Calu3 (cell line): ENCODE measurements at regions not wholly inside any gene's neighbourhood (a gene's known extent, or its start where the extent isn't known, plus 50 kb on each side); places are given as distances from the start of the nearest gene placed in this dataset.

ENCODE experiments used
- BruUV-seq: library from RNA; stranded (reverse); fragments of 400-500 nt; replicated peaks from 2 replicates; lab custom pipeline; 2021; lab: Mats Ljungman, UMichigan
- CTCF ChIA-PET: fragments of 300-600 bp; sonication (Branson Sonifier 250); formaldehyde crosslinking; loops from one replicate; lab custom pipeline; 2022; ENCODE audit warnings: antibody characterized with exemption; lab: Charles Lee
- DNase-seq: peaks from one replicate; pipeline ENCODE4 v3.0.0; 2022
- H3K27ac Mint-ChIP-seq: one replicate; pipeline ENCODE4 v1.8.0; 2022; ENCODE audit warnings: mixed read lengths; ENCODE audit not compliant: unreplicated experiment
- H3K27me3 Mint-ChIP-seq: one replicate; pipeline ENCODE4 v1.8.0; 2022; ENCODE audit warnings: mixed read lengths; ENCODE audit not compliant: unreplicated experiment
- H3K36me3 Mint-ChIP-seq: one replicate; pipeline ENCODE4 v1.8.0; 2022; ENCODE audit warnings: mild to moderate bottlenecking, moderate library complexity, mixed read lengths; ENCODE audit not compliant: insufficient read depth, unreplicated experiment
- H3K4me1 Mint-ChIP-seq: one replicate; pipeline ENCODE4 v1.8.0; 2022; ENCODE audit warnings: mild to moderate bottlenecking, low read depth, mixed read lengths; ENCODE audit not compliant: unreplicated experiment
- H3K4me3 Mint-ChIP-seq: one replicate; pipeline ENCODE4 v1.8.0; 2022; ENCODE audit warnings: mild to moderate bottlenecking, low read depth, moderate library complexity, mixed read lengths; ENCODE audit not compliant: unreplicated experiment
- H3K9me3 Mint-ChIP-seq: one replicate; pipeline ENCODE4 v1.8.0; 2022; ENCODE audit warnings: low read depth, mixed read lengths; ENCODE audit not compliant: unreplicated experiment
- intact Hi-C: fragments of 100-400 bp; cut with micrococcal nuclease; formaldehyde crosslinking; loops from one replicate; pipeline ENCODE4 v1.10.0; 2022; ENCODE audit not compliant: unreplicated experiment
- TF ChIP-seq, protein P1 (sequence below): fragments of 200-600 bp; IDR thresholded peaks from one replicate; pipeline ENCODE4 v1.8.0; 2022; ENCODE audit warnings: antibody characterized with exemption; ENCODE audit not compliant: unreplicated experiment

DNA sequence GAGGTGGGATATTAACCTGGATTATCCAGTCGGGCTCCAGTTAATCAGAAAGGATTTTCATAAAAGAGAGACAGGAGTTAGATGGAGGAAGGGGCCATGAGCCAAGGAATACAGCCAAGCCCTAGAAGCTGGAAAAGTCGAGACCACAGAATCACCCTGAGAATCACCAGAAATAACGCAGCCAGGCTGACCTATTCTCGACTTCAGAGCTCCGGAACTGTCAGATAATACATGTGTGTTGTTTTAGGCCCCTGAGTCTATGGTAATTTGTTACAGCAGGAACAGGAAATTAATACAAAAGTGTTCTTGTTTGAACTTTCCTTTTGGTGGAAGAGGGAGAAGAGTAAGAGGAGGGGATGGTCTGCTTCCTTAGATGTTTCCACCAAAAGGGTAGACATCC lies 208.1 kb downstream of the JCAD start:
- Mint-ChIP-seq H3K9me3 (no peaks in the 10 kb centered on the region), H3K27me3 (no peaks in the 10 kb centered on the region), H3K36me3 (peaks cover 4% of the 10 kb centered on the region), H3K4me1 (peaks cover 26% of the 10 kb centered on the region), H3K27ac (no peak overlapping the region), H3K4me3 (no peak overlapping the region)
- TF ChIP-seq, protein P1, sequence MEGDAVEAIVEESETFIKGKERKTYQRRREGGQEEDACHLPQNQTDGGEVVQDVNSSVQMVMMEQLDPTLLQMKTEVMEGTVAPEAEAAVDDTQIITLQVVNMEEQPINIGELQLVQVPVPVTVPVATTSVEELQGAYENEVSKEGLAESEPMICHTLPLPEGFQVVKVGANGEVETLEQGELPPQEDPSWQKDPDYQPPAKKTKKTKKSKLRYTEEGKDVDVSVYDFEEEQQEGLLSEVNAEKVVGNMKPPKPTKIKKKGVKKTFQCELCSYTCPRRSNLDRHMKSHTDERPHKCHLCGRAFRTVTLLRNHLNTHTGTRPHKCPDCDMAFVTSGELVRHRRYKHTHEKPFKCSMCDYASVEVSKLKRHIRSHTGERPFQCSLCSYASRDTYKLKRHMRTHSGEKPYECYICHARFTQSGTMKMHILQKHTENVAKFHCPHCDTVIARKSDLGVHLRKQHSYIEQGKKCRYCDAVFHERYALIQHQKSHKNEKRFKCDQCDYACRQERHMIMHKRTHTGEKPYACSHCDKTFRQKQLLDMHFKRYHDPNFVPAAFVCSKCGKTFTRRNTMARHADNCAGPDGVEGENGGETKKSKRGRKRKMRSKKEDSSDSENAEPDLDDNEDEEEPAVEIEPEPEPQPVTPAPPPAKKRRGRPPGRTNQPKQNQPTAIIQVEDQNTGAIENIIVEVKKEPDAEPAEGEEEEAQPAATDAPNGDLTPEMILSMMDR = no peak
- CTCF ChIA-PET = no interaction called here
- intact Hi-C loops = no loop called here
- BruUV-seq = no TSS peak
- DNase-seq = no peak

DNA sequence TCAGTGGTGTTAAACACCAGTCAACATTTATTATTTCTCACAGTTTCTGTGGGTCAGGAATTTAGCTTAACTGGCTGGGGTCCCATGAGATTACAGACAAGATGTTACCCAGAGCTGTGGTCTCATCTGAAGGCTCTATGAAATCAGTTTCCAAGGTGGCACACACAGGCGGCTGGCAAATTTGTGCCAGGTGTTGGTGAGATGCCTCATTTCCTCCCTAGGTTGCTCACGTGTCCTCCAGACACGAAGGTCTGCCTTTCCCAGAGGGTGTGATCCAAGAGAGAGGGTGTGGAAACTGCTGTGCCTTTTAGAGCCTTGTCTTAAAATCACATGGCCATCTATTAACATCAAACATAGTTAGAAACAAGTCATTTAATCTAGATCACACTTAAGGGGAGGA lies 209.0 kb downstream of the JCAD start:
- DNase-seq = no peak
- intact Hi-C loops = no loop called here
- Mint-ChIP-seq H3K36me3 (peaks cover 4% of the 10 kb centered on the region), H3K27ac (no peak overlapping the region), H3K4me3 (no peak overlapping the region), H3K4me1 (peaks cover 22% of the 10 kb centered on the region), H3K9me3 (no peaks in the 10 kb centered on the region), H3K27me3 (no peaks in the 10 kb centered on the region)
- CTCF ChIA-PET = no interaction called here
- TF ChIP-seq, protein P1 = no peak
- no TSS peak for BruUV-seq

DNA sequence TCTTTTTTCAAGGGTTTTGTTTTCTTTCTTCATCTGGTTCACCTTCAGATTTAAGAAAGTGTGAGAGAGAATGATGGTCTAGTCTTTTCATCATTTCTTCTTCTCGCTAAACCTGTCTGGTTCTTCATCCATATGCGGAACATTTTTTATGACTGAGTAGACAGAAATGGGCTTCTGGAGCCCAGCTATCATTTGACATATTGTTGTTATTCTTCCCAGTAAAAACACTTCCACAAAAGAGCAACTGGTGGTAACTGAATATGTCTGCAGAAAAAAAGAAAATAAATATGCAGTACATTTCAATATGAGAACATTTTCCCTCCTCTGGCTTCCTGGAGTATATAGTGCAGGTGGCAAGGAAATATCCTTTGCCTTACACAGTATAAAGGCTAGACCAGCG lies 209.5 kb downstream of the JCAD start:
- CTCF ChIA-PET = no interaction called here
- TF ChIP-seq, protein P1 = no peak
- Mint-ChIP-seq H3K4me1 (peaks cover 17% of the 10 kb centered on the region), H3K27me3 (no peaks in the 10 kb centered on the region), H3K4me3 (no peak overlapping the region), H3K36me3 (peaks cover 4% of the 10 kb centered on the region), H3K27ac (no peak overlapping the region), H3K9me3 (no peaks in the 10 kb centered on the region)
- BruUV-seq = no TSS peak
- intact Hi-C loops = no loop called here
- no peak for DNase-seq

DNA sequence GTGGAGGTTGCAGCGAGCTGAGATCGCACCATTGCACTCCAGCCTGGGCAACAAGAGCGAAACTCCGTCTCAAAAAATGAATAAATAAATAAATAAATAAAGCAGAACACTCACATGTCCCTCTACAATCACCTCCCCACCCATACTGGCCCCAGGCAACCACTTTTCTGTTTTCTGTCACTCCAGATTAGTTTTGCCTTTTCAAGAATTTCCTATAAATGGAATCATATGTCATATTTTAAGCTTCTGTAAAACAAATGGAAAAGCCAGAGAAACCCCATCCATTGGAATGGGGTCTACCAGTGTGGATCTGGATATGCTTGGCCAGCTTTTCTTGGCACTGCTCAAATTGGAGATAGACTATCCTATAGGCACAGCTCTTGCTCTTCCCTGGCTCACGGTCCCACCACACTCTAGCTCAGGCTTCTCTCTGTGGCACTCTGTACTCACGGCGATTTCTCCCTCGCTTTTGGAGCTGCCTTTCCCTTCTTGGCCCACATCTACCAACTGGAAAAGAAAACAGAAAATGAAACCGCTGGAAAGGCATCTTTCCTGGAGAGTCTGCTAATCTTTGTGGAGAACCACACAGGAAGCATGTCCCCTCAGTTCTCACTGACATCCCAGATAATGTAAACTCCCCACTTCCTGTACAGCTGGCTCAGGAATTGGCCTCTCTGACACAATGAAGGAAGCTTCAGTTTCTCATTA lies 210.1 kb downstream of the JCAD start:
- BruUV-seq = no TSS peak
- no peak for DNase-seq
- Mint-ChIP-seq H3K4me1 (peaks cover 11% of the 10 kb centered on the region), H3K4me3 (no peak overlapping the region), H3K27me3 (no peaks in the 10 kb centered on the region), H3K27ac (no peak overlapping the region), H3K36me3 (peaks cover 4% of the 10 kb centered on the region), H3K9me3 (no peaks in the 10 kb centered on the region)
- TF ChIP-seq, protein P1 = no peak
- intact Hi-C loops = no loop called here
- CTCF ChIA-PET = no interaction called here
